NCI-H1105 (cell line): ENCODE measurements at regions not wholly inside any gene's neighbourhood (a gene's known extent, or its start where the extent isn't known, plus 50 kb on each side); places are given as distances from the start of the nearest gene placed in this dataset.

ENCODE experiments used
- DNase-seq: peaks from one replicate; lab custom pipeline; 2025; lab: John Stamatoyannopoulos, UW

- no peak for DNase-seq
Measured at GRCh38 chr6:51410453-51410852, 591.8 kb downstream of the TFAP2B start.

GRCh38 chr6:51411496-51412125, 592.9 kb downstream of the TFAP2B start:
- no peak for DNase-seq

GRCh38 chr6:51414361-51414760, 595.7 kb downstream of the TFAP2B start:
- DNase-seq = no peak

GRCh38 chr6:51415501-51415900, 596.8 kb downstream of the TFAP2B start:
- no peak for DNase-seq

- no peak for DNase-seq
Measured at GRCh38 chr6:51429017-51429712, 610.5 kb downstream of the TFAP2B start.

- no peak for DNase-seq
Measured at GRCh38 chr6:51430589-51430988, 611.9 kb downstream of the TFAP2B start.

- no peak for DNase-seq
Measured at GRCh38 chr6:51432481-51432880, 613.8 kb downstream of the TFAP2B start.

GRCh38 chr6:51450248-51450957, 631.7 kb downstream of the TFAP2B start:
- DNase-seq = no peak

GRCh38 chr6:51450958-51451357, 632.3 kb downstream of the TFAP2B start:
- no peak for DNase-seq

GRCh38 chr6:51456282-51456681, 631.1 kb downstream of the PKHD1 start:
- no peak for DNase-seq

GRCh38 chr6:51459958-51460357, 627.5 kb downstream of the PKHD1 start:
- no peak for DNase-seq

- no peak for DNase-seq
Measured at GRCh38 chr6:51462896-51463295, 624.5 kb downstream of the PKHD1 start.

GRCh38 chr6:51463321-51463720, 624.1 kb downstream of the PKHD1 start:
- DNase-seq = no peak

GRCh38 chr6:51464956-51465355, 622.5 kb downstream of the PKHD1 start:
- no peak for DNase-seq

GRCh38 chr6:51466427-51466826, 621.0 kb downstream of the PKHD1 start:
- DNase-seq = no peak

GRCh38 chr6:51467231-51467952, 620.0 kb downstream of the PKHD1 start:
- peak; percentile 62 for DNase-seq

- DNase-seq = no peak
Measured at GRCh38 chr6:51468704-51469103, 618.7 kb downstream of the PKHD1 start.

- DNase-seq = peak; percentile 4
Measured at GRCh38 chr6:51472745-51473487, 614.5 kb downstream of the PKHD1 start.

GRCh38 chr6:51474022-51474975, 613.1 kb downstream of the PKHD1 start:
- no peak for DNase-seq

GRCh38 chr6:51477711-51478311, 609.6 kb downstream of the PKHD1 start:
- no peak for DNase-seq
